ENCODE measurements at regions not wholly inside any gene's neighbourhood (a gene's known extent, or its start where the extent isn't known, plus 50 kb on each side); places are given as distances from the start of the nearest gene placed in this dataset.
"Not testable (repeated sequence)": the region's sequence is repeated elsewhere in the genome, so short reads cannot be mapped to it uniquely, and the experiment has no call there.

- DNase-seq, result not testable (repeated sequence)
Measured at GRCh38 chr2:139538332-139539020, 758.3 kb upstream of the NXPH2 start.

GRCh38 chr2:139529080-139529479 is 748.9 kb upstream of the NXPH2 start:
- peak; percentile 22 to 25 for DNase-seq

GRCh38 chr2:139526781-139527180 is 746.6 kb upstream of the NXPH2 start:
- no peak for DNase-seq

GRCh38 chr2:139518321-139518720 is 738.1 kb upstream of the NXPH2 start:
- no peak for DNase-seq

GRCh38 chr2:139514951-139515350 is 734.8 kb upstream of the NXPH2 start:
- DNase-seq, result peak; percentile 12 to 63

- no peak for DNase-seq
Measured at GRCh38 chr2:139495851-139496250, 715.7 kb upstream of the NXPH2 start.

GRCh38 chr2:139492131-139492680 is 712.0 kb upstream of the NXPH2 start:
- peak; percentile 36 to 66 for DNase-seq

GRCh38 chr2:139480161-139480650 is 700.0 kb upstream of the NXPH2 start:
- no peak for DNase-seq

- peak; percentile 70 to 92 for DNase-seq
Measured at GRCh38 chr2:139478165-139478914, 698.1 kb upstream of the NXPH2 start.

GRCh38 chr2:139477618-139478017 is 697.4 kb upstream of the NXPH2 start:
- DNase-seq, result no peak

- no peak for DNase-seq
Measured at GRCh38 chr2:139469985-139470384, 689.8 kb upstream of the NXPH2 start.

GRCh38 chr2:139465789-139466188 is 685.6 kb upstream of the NXPH2 start:
- DNase-seq, result no peak

- no peak for DNase-seq
Measured at GRCh38 chr2:139457873-139458272, 677.7 kb upstream of the NXPH2 start.

- DNase-seq, result no peak
Measured at GRCh38 chr2:139454251-139454650, 674.1 kb upstream of the NXPH2 start.

GRCh38 chr2:139439100-139439499 is 658.9 kb upstream of the NXPH2 start:
- DNase-seq, result no peak

- DNase-seq, result no peak
Measured at GRCh38 chr2:139438478-139438877, 658.3 kb upstream of the NXPH2 start.

- DNase-seq, result peak in 1 of 2 experiments; percentile 12
Measured at GRCh38 chr2:139427164-139427563, 647.0 kb upstream of the NXPH2 start.

GRCh38 chr2:139424101-139424500 is 643.9 kb upstream of the NXPH2 start:
- DNase-seq, result no peak

GRCh38 chr2:139411236-139411635 is 631.0 kb upstream of the NXPH2 start:
- no peak for DNase-seq

- DNase-seq, result not testable (repeated sequence)
Measured at GRCh38 chr2:139410833-139411174, 630.6 kb upstream of the NXPH2 start.

- DNase-seq, result not testable (repeated sequence)
Measured at GRCh38 chr2:139410147-139410832, 630.1 kb upstream of the NXPH2 start.

- no peak for DNase-seq
Measured at GRCh38 chr2:139409212-139409611, 629.0 kb upstream of the NXPH2 start.

GRCh38 chr2:139403948-139404347 is 623.8 kb upstream of the NXPH2 start:
- DNase-seq, result no peak

Measured in NCI-H2081 (cell line).